Stomach (tissue), 4 donors: ENCODE measurements at regions not wholly inside any gene's neighbourhood (a gene's known extent, or its start where the extent isn't known, plus 50 kb on each side); places are given as distances from the start of the nearest gene placed in this dataset.

Source experiments
- CTCF ChIP-seq, 7 experiments: fragments of 450-650 bp in 4 of 7; fragments of 200-600 bp in 3 of 7; sonication (generic) in 3 of 7; IDR thresholded peaks; one replicate each; pipeline ENCODE4 v1.5.1; 2016 to 2019; ENCODE audit warnings: antibody characterized with exemption in 7 of 7, control low read depth in 2 of 7, mild to moderate bottlenecking in 1 of 7
- EP300 ChIP-seq: sonication (generic); formaldehyde crosslinking; IDR thresholded peaks from one replicate; pipeline ENCODE4 v1.6.1; 2017; ENCODE audit warnings: antibody characterized with exemption
- POLR2A ChIP-seq, 4 donors: fragments of 450-650 bp; IDR thresholded peaks; one replicate each; pipeline ENCODE4 v1.6.1; 2016; ENCODE audit warnings: antibody characterized with exemption in 4 of 4, control low read depth in 2 of 4, mild to moderate bottlenecking in 1 of 4, moderate library complexity in 1 of 4

- TF ChIP-seq CTCF (IDR thresholded peaks at IDR 0.05): no peak
- no peak for TF ChIP-seq POLR2A (IDR thresholded peaks at IDR 0.05)
- no peak for TF ChIP-seq EP300
These were observed 151.8 kb upstream of the SERPINE2 start for GRCh38 chr2:224190936-224191270.
